NT2/D1 (cell line): ENCODE measurements at regions not wholly inside any gene's neighbourhood (a gene's known extent, or its start where the extent isn't known, plus 50 kb on each side); places are given as distances from the start of the nearest gene placed in this dataset.

Experiments
- YY1 ChIP-seq: IDR thresholded peaks from 2 replicates; pipeline ENCODE4 v1.6.1; 2011; ENCODE audit not compliant: insufficient read length, insufficient read depth
- ZNF274 ChIP-seq: IDR thresholded peaks from 2 replicates; pipeline ENCODE4 v1.6.1; 2011; ENCODE audit warnings: mild to moderate bottlenecking, low read depth, low read length

DNA sequence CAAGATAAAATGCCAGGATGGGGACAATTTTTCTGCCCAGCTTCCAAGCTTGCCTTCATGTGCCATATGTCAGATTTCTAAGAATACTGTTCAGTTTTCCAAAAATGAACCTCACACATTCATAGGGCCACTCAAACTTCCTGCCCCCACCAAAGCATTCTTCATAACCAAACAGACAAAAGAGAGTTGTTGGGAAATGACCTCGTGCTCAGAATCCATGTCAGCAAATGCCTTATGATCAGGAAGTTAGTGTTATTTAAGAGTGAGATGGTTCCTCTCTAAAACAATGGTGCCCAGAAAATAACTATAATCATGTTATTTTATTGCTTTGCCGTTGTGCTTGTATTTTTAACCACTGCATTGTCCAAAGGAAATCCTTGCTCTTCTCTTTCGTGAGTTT, 208.2 kb downstream of the ZNF608 start:
- TF ChIP-seq YY1 (no peak), ZNF274 (no peak)
